Globus pallidus (tissue), 1 donor: ENCODE measurements at regions not wholly inside any gene's neighbourhood (a gene's known extent, or its start where the extent isn't known, plus 50 kb on each side); places are given as distances from the start of the nearest gene placed in this dataset.
A peak's percentile ranks its signal among the peaks of the same experiment; 100 is the strongest.

Experiments
- DNase-seq: peaks from one replicate; pipeline ENCODE4 v3.0.0-alpha.2; 2015; ENCODE audit warnings: low spot score

GRCh38 chr1:109826930-109827349 lies 63.2 kb upstream of the EPS8L3 start:
- DNase-seq: no peak

- DNase-seq: no peak
Observed at GRCh38 chr1:109826446-109826845, 62.7 kb upstream of the EPS8L3 start.

GRCh38 chr1:109824349-109825115 lies 60.8 kb upstream of the EPS8L3 start:
- DNase-seq: no peak

- DNase-seq: no peak
Observed at GRCh38 chr1:109823543-109824348, 60.0 kb upstream of the EPS8L3 start.

- no peak for DNase-seq
Observed at GRCh38 chr1:109822749-109823542, 59.2 kb upstream of the EPS8L3 start.

GRCh38 chr1:109821831-109822745 lies 58.4 kb upstream of the EPS8L3 start:
- no peak for DNase-seq

- no peak for DNase-seq
Observed at GRCh38 chr1:109821221-109821669, 57.5 kb upstream of the EPS8L3 start.

GRCh38 chr1:109819906-109820305 lies 56.2 kb upstream of the EPS8L3 start:
- no peak for DNase-seq

- DNase-seq: no peak
Observed at GRCh38 chr1:109818988-109819764, 55.5 kb upstream of the EPS8L3 start.

- no peak for DNase-seq
Observed at GRCh38 chr1:109818271-109818987, 54.7 kb upstream of the EPS8L3 start.

GRCh38 chr1:109817881-109818270 lies 54.2 kb upstream of the EPS8L3 start:
- no peak for DNase-seq

GRCh38 chr1:109816975-109817535 lies 53.3 kb upstream of the EPS8L3 start:
- no peak for DNase-seq

- DNase-seq: no peak
Observed at GRCh38 chr1:109816175-109816811, 52.6 kb upstream of the EPS8L3 start.

GRCh38 chr1:109815809-109816174 lies 52.1 kb upstream of the EPS8L3 start:
- DNase-seq: no peak

GRCh38 chr1:109814993-109815786 lies 51.5 kb upstream of the EPS8L3 start:
- no peak for DNase-seq

- DNase-seq: peak; percentile 61
Observed at GRCh38 chr1:109814223-109814622, 50.5 kb upstream of the EPS8L3 start.
